Tibial nerve (tissue), 4 donors: ENCODE measurements at regions not wholly inside any gene's neighbourhood (a gene's known extent, or its start where the extent isn't known, plus 50 kb on each side); places are given as distances from the start of the nearest gene placed in this dataset.

Source experiments
- DNase-seq, 2 donors: peaks; one replicate each; pipeline ENCODE4 v3.0.0-alpha.2; 2019; ENCODE audit warnings: low spot score in 2 of 2
- H3K27ac ChIP-seq, 4 donors: fragments of 200-600 bp; sonication (generic) in 3 of 4; one replicate each; pipeline ENCODE4 v1.5.1; 2017 to 2019; ENCODE audit warnings: mild to moderate bottlenecking in 1 of 4
- H3K27me3 ChIP-seq, 2 donors: fragments of 200-600 bp; sonication (generic) in 1 of 2; one replicate each; pipeline versions ENCODE4 v1.5.1 to v1.6.0; 2017 to 2019
- H3K36me3 ChIP-seq, 3 donors: fragments of 200-600 bp; sonication (generic); one replicate each; pipeline ENCODE4 v1.5.1; 2018 to 2019
- H3K4me1 ChIP-seq, 4 donors: fragments of 200-600 bp; sonication (generic) in 3 of 4; one replicate each; pipeline ENCODE4 v1.5.1; 2017 to 2019
- H3K4me3 ChIP-seq, 4 donors: fragments of 200-600 bp; sonication (generic) in 3 of 4; one replicate each; pipeline ENCODE4 v1.5.1; 2017 to 2019; ENCODE audit warnings: mild to moderate bottlenecking in 1 of 4, moderate library complexity in 1 of 4
- H3K9me3 ChIP-seq, 4 donors: fragments of 200-600 bp; sonication (generic) in 3 of 4; one replicate each; pipeline ENCODE4 v1.5.1; 2017 to 2019
- EP300 ChIP-seq, 2 donors: sonication (generic); formaldehyde crosslinking; IDR thresholded peaks; one replicate each; pipeline ENCODE4 v1.6.1; 2017; ENCODE audit warnings: antibody characterized with exemption in 2 of 2, mild to moderate bottlenecking in 1 of 2
- POLR2A ChIP-seq, 2 donors: fragments of 450-650 bp; IDR thresholded peaks; one replicate each; pipeline ENCODE4 v1.6.1; 2017; ENCODE audit warnings: antibody characterized with exemption in 2 of 2, mild to moderate bottlenecking in 2 of 2, moderate library complexity in 2 of 2
- WGBS, 2 donors: methylation state at CpG; one replicate each; pipeline ENCODE4 v1.1.5; 2018; 5-methylcytosine and 5-hydroxymethylcytosine counted together
- TF ChIP-seq, protein P1 (sequence below), 5 experiments: fragments of 200-600 bp in 3 of 5; fragments of 450-650 bp in 2 of 5; sonication (generic) in 3 of 5; IDR thresholded peaks; one replicate each; pipeline ENCODE4 v1.5.1; 2016 to 2019; ENCODE audit warnings: antibody characterized with exemption in 5 of 5, mild to moderate bottlenecking in 3 of 5, moderate library complexity in 2 of 5

- no peak overlapping the region for H3K27ac ChIP-seq
- no peak for DNase-seq
These were observed 782.8 kb downstream of the TFAP2A start for GRCh38 chr6:9632026-9632425.

GRCh38 chr6:9628819-9629218, 786.1 kb downstream of the TFAP2A start:
- DNase-seq: no peak
- Histone ChIP-seq H3K27ac (no peak overlapping the region), H3K36me3 (no peaks in the 10 kb centered on the region), H3K9me3 (peaks cover 0 to 31% (median 0%) of the 10 kb centered on the region in 4 donors), H3K4me1 (no peaks in the 10 kb centered on the region), H3K27me3 (no peaks in the 10 kb centered on the region), H3K4me3 (no peak overlapping the region)
- no peak for TF ChIP-seq POLR2A (IDR thresholded peaks at IDR 0.05)
- TF ChIP-seq, protein P1, sequence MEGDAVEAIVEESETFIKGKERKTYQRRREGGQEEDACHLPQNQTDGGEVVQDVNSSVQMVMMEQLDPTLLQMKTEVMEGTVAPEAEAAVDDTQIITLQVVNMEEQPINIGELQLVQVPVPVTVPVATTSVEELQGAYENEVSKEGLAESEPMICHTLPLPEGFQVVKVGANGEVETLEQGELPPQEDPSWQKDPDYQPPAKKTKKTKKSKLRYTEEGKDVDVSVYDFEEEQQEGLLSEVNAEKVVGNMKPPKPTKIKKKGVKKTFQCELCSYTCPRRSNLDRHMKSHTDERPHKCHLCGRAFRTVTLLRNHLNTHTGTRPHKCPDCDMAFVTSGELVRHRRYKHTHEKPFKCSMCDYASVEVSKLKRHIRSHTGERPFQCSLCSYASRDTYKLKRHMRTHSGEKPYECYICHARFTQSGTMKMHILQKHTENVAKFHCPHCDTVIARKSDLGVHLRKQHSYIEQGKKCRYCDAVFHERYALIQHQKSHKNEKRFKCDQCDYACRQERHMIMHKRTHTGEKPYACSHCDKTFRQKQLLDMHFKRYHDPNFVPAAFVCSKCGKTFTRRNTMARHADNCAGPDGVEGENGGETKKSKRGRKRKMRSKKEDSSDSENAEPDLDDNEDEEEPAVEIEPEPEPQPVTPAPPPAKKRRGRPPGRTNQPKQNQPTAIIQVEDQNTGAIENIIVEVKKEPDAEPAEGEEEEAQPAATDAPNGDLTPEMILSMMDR (IDR thresholded peaks at IDR 0.05): no peak
- no peak for TF ChIP-seq EP300 (IDR thresholded peaks at IDR 0.05)

More at GRCh38 chr6:9632026-9632425, 782.8 kb downstream of the TFAP2A start:
- no peaks in the 10 kb centered on the region for H3K4me1 ChIP-seq
- peaks cover 0 to 17% (median 0%) of the 10 kb centered on the region in 4 donors for H3K9me3 ChIP-seq
- no peaks in the 10 kb centered on the region for H3K27me3 ChIP-seq
- H3K4me3 ChIP-seq: no peak overlapping the region
- TF ChIP-seq EP300 (IDR thresholded peaks at IDR 0.05) (no peak), POLR2A (IDR thresholded peaks at IDR 0.05) (no peak)
- TF ChIP-seq, protein P1 (IDR thresholded peaks at IDR 0.05): no peak
- H3K36me3 ChIP-seq: no peaks in the 10 kb centered on the region

DNA sequence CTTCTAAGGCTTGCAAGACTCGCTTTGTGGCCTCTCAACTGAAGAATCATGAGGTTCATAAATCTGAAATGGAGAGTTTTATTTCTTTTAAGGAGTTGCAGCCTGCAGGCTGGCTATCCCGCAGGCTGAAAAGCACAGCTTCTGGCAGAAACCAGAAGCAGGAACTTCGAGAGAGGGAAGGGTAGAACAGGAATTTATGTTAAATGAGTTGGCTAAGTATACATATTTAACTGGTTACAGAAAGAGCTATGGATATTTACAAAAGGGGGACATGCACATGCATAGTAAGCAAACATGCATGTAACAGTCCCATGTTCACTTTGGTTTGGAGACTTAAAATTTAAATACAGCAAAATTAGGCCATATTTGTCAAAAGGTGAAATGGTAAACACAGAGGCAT, 787.0 kb downstream of the TFAP2A start:
- no peak for TF ChIP-seq EP300 (IDR thresholded peaks at IDR 0.05)
- TF ChIP-seq POLR2A (IDR thresholded peaks at IDR 0.05): no peak
- TF ChIP-seq, protein P1 (IDR thresholded peaks at IDR 0.05): no peak
- Histone ChIP-seq H3K4me1 (no peaks in the 10 kb centered on the region), H3K4me3 (no peak overlapping the region), H3K27ac (no peak overlapping the region), H3K36me3 (no peaks in the 10 kb centered on the region), H3K9me3 (peaks cover 0 to 31% (median 0%) of the 10 kb centered on the region in 4 donors), H3K27me3 (no peaks in the 10 kb centered on the region)
- 69 to 80% methylated on average over 3 of the region's 3 CpGs for WGBS, 2 donors
- no peak for DNase-seq

- no peaks in the 10 kb centered on the region for H3K36me3 ChIP-seq
- no peak for DNase-seq
- no peak overlapping the region for H3K4me3 ChIP-seq
- no peaks in the 10 kb centered on the region for H3K27me3 ChIP-seq
- WGBS, 2 donors: 43 to 59% methylated on average over 3 of the region's 3 CpGs
- no peak overlapping the region for H3K27ac ChIP-seq
- H3K9me3 ChIP-seq: peaks cover 0 to 16% (median 0%) of the 10 kb centered on the region in 4 donors
- H3K4me1 ChIP-seq: no peaks in the 10 kb centered on the region
- TF ChIP-seq POLR2A (IDR thresholded peaks at IDR 0.05) (no peak), EP300 (IDR thresholded peaks at IDR 0.05) (no peak)
- TF ChIP-seq, protein P1 (IDR thresholded peaks at IDR 0.05): no peak
These were observed 790.9 kb downstream of the TFAP2A start for GRCh38 chr6:9623985-9624384.

DNA sequence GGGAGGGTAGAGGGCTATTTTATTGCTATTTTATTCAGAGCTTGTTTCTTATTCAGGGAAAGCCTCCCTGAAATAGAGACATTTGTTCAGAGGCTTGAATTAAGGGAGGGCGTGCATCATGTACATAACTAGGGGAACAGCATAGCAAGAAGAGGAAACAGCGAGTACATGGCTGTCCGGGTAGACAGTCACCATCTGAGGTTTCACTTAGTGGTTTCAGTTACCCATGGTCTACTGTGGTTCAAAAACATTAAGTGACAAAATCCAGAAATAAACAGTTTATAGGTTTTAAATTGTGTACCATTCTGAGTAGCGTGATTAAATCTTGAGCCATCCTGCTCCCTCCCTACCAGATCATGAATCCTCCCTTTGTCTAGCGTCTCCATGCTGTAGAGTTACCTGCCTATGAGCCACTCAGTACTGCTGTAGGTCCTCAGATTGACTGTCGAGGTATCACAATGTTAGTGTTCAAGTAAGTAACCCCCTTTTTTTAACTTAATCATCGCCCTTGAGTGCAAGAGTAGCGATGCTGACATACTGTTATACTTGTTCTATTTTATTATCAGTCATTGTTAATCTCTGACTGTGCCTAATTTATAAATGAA, 791.5 kb downstream of the TFAP2A start:
- Histone ChIP-seq H3K4me3 (no peak overlapping the region), H3K27me3 (no peaks in the 10 kb centered on the region), H3K36me3 (no peaks in the 10 kb centered on the region), H3K9me3 (peaks cover 0 to 14% (median 0%) of the 10 kb centered on the region in 4 donors), H3K4me1 (no peaks in the 10 kb centered on the region), H3K27ac (no peak overlapping the region)
- 92 to 94% methylated on average over 8 of the region's 8 CpGs for WGBS, 2 donors
- DNase-seq: no peak
- TF ChIP-seq POLR2A (IDR thresholded peaks at IDR 0.05) (no peak), EP300 (IDR thresholded peaks at IDR 0.05) (no peak)
- TF ChIP-seq, protein P1 (IDR thresholded peaks at IDR 0.05): no peak
